CD4-positive, alpha-beta memory T cell (primary cell): ENCODE measurements at regions not wholly inside any gene's neighbourhood (a gene's known extent, or its start where the extent isn't known, plus 50 kb on each side); places are given as distances from the start of the nearest gene placed in this dataset.

Experiments
- CTCF ChIA-PET: fragments of 350-600 bp; sonication (Branson Sonifier 250); formaldehyde crosslinking; loops from one replicate; lab custom pipeline; 2021; ENCODE audit warnings: inconsistent platforms; ENCODE audit not compliant: partially characterized antibody; lab: Charles Lee
- POLR2A ChIA-PET: fragments of 350-600 bp; sonication (Branson Sonifier 250); formaldehyde crosslinking; loops from one replicate; lab custom pipeline; 2021; ENCODE audit not compliant: partially characterized antibody; lab: Charles Lee
- DNase-seq, 5 donors: peaks; one replicate each; pipeline versions ENCODE4 v3.0.0 to v3.0.0-alpha.2; 2020 to 2022; ENCODE audit warnings: mixed read lengths in 1 of 5
- H3K27ac ChIP-seq: one replicate; pipeline ENCODE4 v1.7.0; 2013; ENCODE audit warnings: low read depth, low read length
- H3K27me3 ChIP-seq: 2 replicates; pipeline ENCODE4 v1.7.0; 2013; ENCODE audit warnings: mild to moderate bottlenecking, low read length, moderate library complexity; ENCODE audit not compliant: insufficient read depth
- H3K36me3 ChIP-seq: 2 replicates; pipeline ENCODE4 v1.7.0; 2013; ENCODE audit warnings: mild to moderate bottlenecking, low read length, moderate library complexity; ENCODE audit not compliant: insufficient read depth
- H3K4me1 ChIP-seq: 2 replicates; pipeline ENCODE4 v1.7.0; 2013; ENCODE audit warnings: mild to moderate bottlenecking, low read length, moderate library complexity; ENCODE audit not compliant: insufficient read depth
- H3K4me3 ChIP-seq, 2 donors: one replicate each; pipeline ENCODE4 v1.7.0; 2013; ENCODE audit warnings: low read length in 2 of 2, mild to moderate bottlenecking in 1 of 2
- H3K9me3 ChIP-seq, 2 donors: one replicate each; pipeline ENCODE4 v1.7.0; 2013; ENCODE audit warnings: low read length in 2 of 2, control low read depth in 1 of 2; ENCODE audit not compliant: control insufficient read depth in 1 of 2
- H3K27ac Mint-ChIP-seq, 7 donors: one replicate each; pipeline ENCODE4 v1.8.0; 2020 to 2021; ENCODE audit warnings: mixed read lengths in 7 of 7, mild to moderate bottlenecking in 6 of 7, inconsistent platforms in 3 of 7, moderate library complexity in 3 of 7
- H3K27me3 Mint-ChIP-seq, 2 donors: one replicate each; pipeline ENCODE4 v1.8.0; 2020 to 2021; ENCODE audit warnings: mixed read lengths in 2 of 2
- H3K36me3 Mint-ChIP-seq, 2 donors: one replicate each; pipeline ENCODE4 v1.8.0; 2020 to 2021; ENCODE audit warnings: mixed read lengths in 2 of 2, inconsistent platforms in 1 of 2, mild to moderate bottlenecking in 1 of 2
- H3K4me1 Mint-ChIP-seq, 4 donors: one replicate each; pipeline ENCODE4 v1.8.0; 2020 to 2021; ENCODE audit warnings: mixed read lengths in 4 of 4, mild to moderate bottlenecking in 1 of 4
- H3K4me3 Mint-ChIP-seq, 8 donors: one replicate each; pipeline ENCODE4 v1.8.0; 2020 to 2021; ENCODE audit warnings: mixed read lengths in 8 of 8, mild to moderate bottlenecking in 7 of 8, moderate library complexity in 6 of 8, inconsistent platforms in 3 of 8
- H3K9me3 Mint-ChIP-seq, 8 donors: one replicate each; pipeline ENCODE4 v1.8.0; 2020 to 2021; ENCODE audit warnings: mixed read lengths in 8 of 8, mild to moderate bottlenecking in 5 of 8, inconsistent platforms in 3 of 8, moderate library complexity in 1 of 8
- intact Hi-C: fragments of 100-400 bp; cut with micrococcal nuclease; formaldehyde crosslinking; loops from one replicate; pipeline ENCODE4 v1.15.1; 2023

- no peaks in the 10 kb centered on the region for H3K4me1 ChIP-seq
- H3K4me3 Mint-ChIP-seq: no peak overlapping the region
- H3K27me3 Mint-ChIP-seq: no peaks in the 10 kb centered on the region
- no peak for DNase-seq
- no peaks in the 10 kb centered on the region for H3K36me3 Mint-ChIP-seq
- no peak overlapping the region for H3K27ac ChIP-seq
- H3K4me1 Mint-ChIP-seq: no peaks in the 10 kb centered on the region
- H3K9me3 Mint-ChIP-seq: peaks cover 0 to 3% (median 0%) of the 10 kb centered on the region in 8 donors
- H3K36me3 ChIP-seq: no peaks in the 10 kb centered on the region
- intact Hi-C loops: no loop called here
- no peaks in the 10 kb centered on the region for H3K9me3 ChIP-seq
- H3K4me3 ChIP-seq: no peak overlapping the region
- ChIA-PET CTCF (no interaction called here), POLR2A (no interaction called here)
- no peak overlapping the region for H3K27ac Mint-ChIP-seq
- H3K27me3 ChIP-seq: no peaks in the 10 kb centered on the region
These were observed 348.0 kb downstream of the SEMA3D start for GRCh38 chr7:84838857-84839256.

- POLR2A ChIA-PET: no interaction called here
These were observed 349.5 kb downstream of the SEMA3D start for GRCh38 chr7:84837405-84837804.

GRCh38 chr7:84829719-84830118 lies 357.1 kb downstream of the SEMA3D start:
- no peaks in the 10 kb centered on the region for H3K36me3 Mint-ChIP-seq
- no peaks in the 10 kb centered on the region for H3K4me1 Mint-ChIP-seq
- H3K9me3 Mint-ChIP-seq: peaks cover 0 to 9% (median 4%) of the 10 kb centered on the region in 8 donors
- ChIA-PET POLR2A (no interaction called here), CTCF (no interaction called here)
- Histone ChIP-seq H3K9me3 (no peaks in the 10 kb centered on the region), H3K36me3 (no peaks in the 10 kb centered on the region), H3K4me1 (no peaks in the 10 kb centered on the region), H3K27me3 (no peaks in the 10 kb centered on the region), H3K4me3 (no peak overlapping the region), H3K27ac (no peak overlapping the region)
- H3K4me3 Mint-ChIP-seq: no peak overlapping the region
- no peak for DNase-seq
- H3K27me3 Mint-ChIP-seq: no peaks in the 10 kb centered on the region
- intact Hi-C loops: no loop called here
- H3K27ac Mint-ChIP-seq: no peak overlapping the region

More at GRCh38 chr7:84837405-84837804, 349.5 kb downstream of the SEMA3D start:
- Histone ChIP-seq H3K27ac (no peak overlapping the region), H3K4me3 (no peak overlapping the region), H3K4me1 (no peaks in the 10 kb centered on the region), H3K27me3 (no peaks in the 10 kb centered on the region), H3K36me3 (no peaks in the 10 kb centered on the region), H3K9me3 (no peaks in the 10 kb centered on the region)
- Mint-ChIP-seq H3K27me3 (no peaks in the 10 kb centered on the region), H3K36me3 (no peaks in the 10 kb centered on the region), H3K4me3 (no peak overlapping the region), H3K4me1 (no peaks in the 10 kb centered on the region), H3K27ac (no peak overlapping the region), H3K9me3 (peaks cover 0 to 5% (median 1%) of the 10 kb centered on the region in 8 donors)
- CTCF ChIA-PET: no interaction called here
- no peak for DNase-seq
- intact Hi-C loops: no loop called here

- no peaks in the 10 kb centered on the region for H3K27me3 Mint-ChIP-seq
- CTCF ChIA-PET: no interaction called here
- Histone ChIP-seq H3K27me3 (no peaks in the 10 kb centered on the region), H3K36me3 (no peaks in the 10 kb centered on the region), H3K4me3 (no peak overlapping the region), H3K9me3 (no peaks in the 10 kb centered on the region), H3K27ac (no peak overlapping the region), H3K4me1 (no peaks in the 10 kb centered on the region)
- POLR2A ChIA-PET: no interaction called here
- H3K4me1 Mint-ChIP-seq: no peaks in the 10 kb centered on the region
- no peak overlapping the region for H3K4me3 Mint-ChIP-seq
- no peak overlapping the region for H3K27ac Mint-ChIP-seq
- DNase-seq: no peak
- peaks cover 2 to 20% (median 10%) of the 10 kb centered on the region in 8 donors for H3K9me3 Mint-ChIP-seq
- intact Hi-C loops: no loop called here
- no peaks in the 10 kb centered on the region for H3K36me3 Mint-ChIP-seq
These were observed 362.7 kb downstream of the SEMA3D start for GRCh38 chr7:84824057-84824651.

GRCh38 chr7:84823530-84823929 lies 363.3 kb downstream of the SEMA3D start:
- POLR2A ChIA-PET: no interaction called here
- DNase-seq: no peak
- Histone ChIP-seq H3K27me3 (no peaks in the 10 kb centered on the region), H3K9me3 (no peaks in the 10 kb centered on the region), H3K4me1 (no peaks in the 10 kb centered on the region), H3K27ac (no peak overlapping the region), H3K36me3 (no peaks in the 10 kb centered on the region), H3K4me3 (no peak overlapping the region)
- H3K4me1 Mint-ChIP-seq: no peaks in the 10 kb centered on the region
- H3K4me3 Mint-ChIP-seq: no peak overlapping the region
- H3K36me3 Mint-ChIP-seq: no peaks in the 10 kb centered on the region
- intact Hi-C loops: no loop called here
- no peaks in the 10 kb centered on the region for H3K27me3 Mint-ChIP-seq
- peaks cover 2 to 20% (median 10%) of the 10 kb centered on the region in 8 donors for H3K9me3 Mint-ChIP-seq
- CTCF ChIA-PET: no interaction called here
- no peak overlapping the region for H3K27ac Mint-ChIP-seq

- Histone ChIP-seq H3K27ac (no peak overlapping the region), H3K4me3 (no peak overlapping the region), H3K27me3 (no peaks in the 10 kb centered on the region), H3K4me1 (no peaks in the 10 kb centered on the region), H3K9me3 (no peaks in the 10 kb centered on the region), H3K36me3 (no peaks in the 10 kb centered on the region)
- no peak for DNase-seq
- H3K4me3 Mint-ChIP-seq: no peak overlapping the region
- H3K27ac Mint-ChIP-seq: no peak overlapping the region
- CTCF ChIA-PET: no interaction called here
- POLR2A ChIA-PET: no interaction called here
- no peaks in the 10 kb centered on the region for H3K27me3 Mint-ChIP-seq
- no peaks in the 10 kb centered on the region for H3K4me1 Mint-ChIP-seq
- intact Hi-C loops: no loop called here
- peaks cover 2 to 20% (median 10%) of the 10 kb centered on the region in 8 donors for H3K9me3 Mint-ChIP-seq
- H3K36me3 Mint-ChIP-seq: no peaks in the 10 kb centered on the region
These were observed 363.8 kb downstream of the SEMA3D start for GRCh38 chr7:84822941-84823510.

GRCh38 chr7:84821671-84822534 lies 365.0 kb downstream of the SEMA3D start:
- no peak overlapping the region for H3K4me3 ChIP-seq
- H3K27ac ChIP-seq: no peak overlapping the region
- CTCF ChIA-PET: no interaction called here
- H3K4me1 ChIP-seq: no peaks in the 10 kb centered on the region
- intact Hi-C loops: no loop called here
- no peak overlapping the region for H3K27ac Mint-ChIP-seq
- no peaks in the 10 kb centered on the region for H3K36me3 ChIP-seq
- POLR2A ChIA-PET: no interaction called here
- H3K9me3 ChIP-seq: no peaks in the 10 kb centered on the region
- no peaks in the 10 kb centered on the region for H3K36me3 Mint-ChIP-seq
- no peaks in the 10 kb centered on the region for H3K27me3 Mint-ChIP-seq
- peaks cover 2 to 19% (median 10%) of the 10 kb centered on the region in 8 donors for H3K9me3 Mint-ChIP-seq
- no peaks in the 10 kb centered on the region for H3K27me3 ChIP-seq
- no peak overlapping the region for H3K4me3 Mint-ChIP-seq
- H3K4me1 Mint-ChIP-seq: no peaks in the 10 kb centered on the region
- no peak for DNase-seq
